ENCODE measurements at regions not wholly inside any gene's neighbourhood (a gene's known extent, or its start where the extent isn't known, plus 50 kb on each side); places are given as distances from the start of the nearest gene placed in this dataset.

GRCh38 chr14:51578853-51579252, 72.9 kb upstream of the FRMD6 start:
- TF ChIP-seq GATA2 (IDR thresholded peaks at IDR 0.05; ENCODE audit: low read depth, low read length) = no peak
- no peak for TF ChIP-seq GATA3 (IDR thresholded peaks at IDR 0.05; ENCODE audit: low read depth, low read length)

Data from SH-SY5Y (cell line).